Progenitor cell of endocrine pancreas (in vitro differentiated cells): ENCODE measurements at regions not wholly inside any gene's neighbourhood (a gene's known extent, or its start where the extent isn't known, plus 50 kb on each side); places are given as distances from the start of the nearest gene placed in this dataset.

Experiments used
- DNase-seq: peaks from one replicate; pipeline ENCODE4 v3.0.0; 2021; ENCODE audit warnings: low spot score; ENCODE audit not compliant: unreplicated experiment
- H3K27ac Mint-ChIP-seq: 2 replicates; pipeline ENCODE4 v1.8.0; 2021; ENCODE audit warnings: mild to moderate bottlenecking, moderate library complexity, mixed read lengths
- H3K27me3 Mint-ChIP-seq: 2 replicates; pipeline ENCODE4 v1.8.0; 2021; ENCODE audit warnings: mixed read lengths
- H3K36me3 Mint-ChIP-seq: 2 replicates; pipeline ENCODE4 v1.8.0; 2022; ENCODE audit warnings: mixed read lengths; ENCODE audit not compliant: insufficient read depth
- H3K4me1 Mint-ChIP-seq: 2 replicates; pipeline ENCODE4 v1.8.0; 2021; ENCODE audit warnings: low read depth, mixed read lengths
- H3K4me3 Mint-ChIP-seq: 2 replicates; pipeline ENCODE4 v1.8.0; 2021; ENCODE audit warnings: low read depth, mild to moderate bottlenecking, moderate library complexity, mixed read lengths
- H3K9me3 Mint-ChIP-seq: 2 replicates; pipeline ENCODE4 v1.8.0; 2021; ENCODE audit warnings: low read depth, mixed read lengths
- TF ChIP-seq, protein P1 (sequence below): fragments of 200-600 bp; sonication (generic); IDR thresholded peaks from one replicate; pipeline ENCODE4 v1.5.0; 2021; ENCODE audit warnings: antibody characterized with exemption, mild to moderate bottlenecking; ENCODE audit not compliant: unreplicated experiment

- Mint-ChIP-seq H3K4me1 (peaks cover 5% of the 10 kb centered on the region), H3K4me3 (no peak overlapping the region), H3K27ac (no peak overlapping the region), H3K36me3 (no peaks in the 10 kb centered on the region), H3K9me3 (peaks cover 4% of the 10 kb centered on the region), H3K27me3 (no peaks in the 10 kb centered on the region)
- no peak for DNase-seq
- TF ChIP-seq, protein P1, sequence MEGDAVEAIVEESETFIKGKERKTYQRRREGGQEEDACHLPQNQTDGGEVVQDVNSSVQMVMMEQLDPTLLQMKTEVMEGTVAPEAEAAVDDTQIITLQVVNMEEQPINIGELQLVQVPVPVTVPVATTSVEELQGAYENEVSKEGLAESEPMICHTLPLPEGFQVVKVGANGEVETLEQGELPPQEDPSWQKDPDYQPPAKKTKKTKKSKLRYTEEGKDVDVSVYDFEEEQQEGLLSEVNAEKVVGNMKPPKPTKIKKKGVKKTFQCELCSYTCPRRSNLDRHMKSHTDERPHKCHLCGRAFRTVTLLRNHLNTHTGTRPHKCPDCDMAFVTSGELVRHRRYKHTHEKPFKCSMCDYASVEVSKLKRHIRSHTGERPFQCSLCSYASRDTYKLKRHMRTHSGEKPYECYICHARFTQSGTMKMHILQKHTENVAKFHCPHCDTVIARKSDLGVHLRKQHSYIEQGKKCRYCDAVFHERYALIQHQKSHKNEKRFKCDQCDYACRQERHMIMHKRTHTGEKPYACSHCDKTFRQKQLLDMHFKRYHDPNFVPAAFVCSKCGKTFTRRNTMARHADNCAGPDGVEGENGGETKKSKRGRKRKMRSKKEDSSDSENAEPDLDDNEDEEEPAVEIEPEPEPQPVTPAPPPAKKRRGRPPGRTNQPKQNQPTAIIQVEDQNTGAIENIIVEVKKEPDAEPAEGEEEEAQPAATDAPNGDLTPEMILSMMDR, result no peak
These were observed 292.2 kb downstream of the CYLC2 start for GRCh38 chr9:103287361-103287760.

GRCh38 chr9:103296189-103296588, 301.1 kb downstream of the CYLC2 start:
- no peaks in the 10 kb centered on the region for H3K4me1 Mint-ChIP-seq
- no peak for DNase-seq
- peak overlapping the region; percentile 15 for H3K27ac Mint-ChIP-seq
- no peak overlapping the region for H3K4me3 Mint-ChIP-seq
- TF ChIP-seq, protein P1, result no peak
- no peaks in the 10 kb centered on the region for H3K36me3 Mint-ChIP-seq
- H3K27me3 Mint-ChIP-seq, result no peaks in the 10 kb centered on the region
- H3K9me3 Mint-ChIP-seq, result peaks cover 3% of the 10 kb centered on the region

DNA sequence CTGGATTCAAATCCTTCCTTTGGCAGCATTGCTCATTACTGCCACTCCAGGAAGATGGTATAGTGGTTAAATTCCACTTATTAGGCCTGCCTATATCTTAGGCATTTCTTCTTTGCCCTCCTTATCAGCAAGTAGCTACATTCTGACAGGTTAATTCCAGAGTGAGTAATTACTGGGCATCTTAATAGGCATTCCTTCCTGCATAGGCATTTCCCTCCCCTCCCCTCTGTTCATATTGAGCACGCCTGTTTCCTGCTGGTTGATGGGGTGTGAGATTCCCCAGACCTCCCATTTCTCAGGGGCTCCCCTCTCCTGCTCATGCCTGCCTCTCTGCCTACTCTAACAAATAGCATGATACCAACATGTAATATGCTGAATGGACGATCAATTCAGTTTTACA, 305.9 kb downstream of the CYLC2 start:
- no peak for DNase-seq
- Mint-ChIP-seq H3K9me3 (peaks cover 7% of the 10 kb centered on the region), H3K27ac (no peak overlapping the region), H3K36me3 (no peaks in the 10 kb centered on the region), H3K27me3 (no peaks in the 10 kb centered on the region), H3K4me1 (peaks cover 3% of the 10 kb centered on the region), H3K4me3 (no peak overlapping the region)
- TF ChIP-seq, protein P1, result no peak

DNA sequence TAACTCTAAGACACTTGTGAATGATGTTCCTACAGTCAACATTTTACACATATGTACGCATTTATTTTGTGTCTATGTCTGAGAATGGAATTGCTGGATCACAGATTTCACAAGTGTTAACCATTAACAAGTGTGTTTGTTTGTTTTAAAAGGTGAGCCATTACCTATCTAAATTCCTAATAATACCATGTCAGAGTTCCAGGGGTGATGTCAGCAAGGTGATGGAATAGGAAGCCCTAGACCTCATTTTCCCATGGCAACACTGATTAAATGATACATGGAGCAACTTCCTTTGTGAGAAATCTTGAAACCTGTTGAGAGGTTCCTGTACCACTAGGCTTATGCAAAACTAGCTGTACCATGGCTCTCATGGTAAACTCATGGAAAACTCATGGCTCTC, 309.7 kb downstream of the CYLC2 start:
- H3K27ac Mint-ChIP-seq, result no peak overlapping the region
- H3K36me3 Mint-ChIP-seq, result no peaks in the 10 kb centered on the region
- DNase-seq, result no peak
- no peaks in the 10 kb centered on the region for H3K27me3 Mint-ChIP-seq
- H3K4me1 Mint-ChIP-seq, result peaks cover 3% of the 10 kb centered on the region
- no peak overlapping the region for H3K4me3 Mint-ChIP-seq
- peaks cover 10% of the 10 kb centered on the region for H3K9me3 Mint-ChIP-seq
- TF ChIP-seq, protein P1, result no peak

DNA sequence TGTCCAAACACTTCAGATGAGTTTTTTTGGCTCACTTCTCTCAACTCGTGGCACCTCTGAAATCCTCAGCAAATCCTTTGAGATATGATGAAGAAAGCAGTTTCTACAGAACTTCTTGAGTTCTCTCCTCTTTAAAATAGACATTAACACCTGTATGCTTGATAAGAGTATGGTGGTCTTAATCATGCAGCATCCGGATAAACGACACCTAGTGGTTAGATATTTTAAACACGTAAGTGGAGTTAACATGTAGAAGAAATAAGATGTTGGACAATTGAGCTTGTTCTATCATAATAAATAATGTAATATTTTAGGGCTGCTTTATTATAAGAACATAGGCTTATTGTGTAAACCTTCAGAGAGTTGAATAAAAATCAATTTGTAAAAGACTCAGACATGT, 324.8 kb downstream of the CYLC2 start:
- H3K36me3 Mint-ChIP-seq, result no peaks in the 10 kb centered on the region
- no peaks in the 10 kb centered on the region for H3K4me1 Mint-ChIP-seq
- no peaks in the 10 kb centered on the region for H3K9me3 Mint-ChIP-seq
- no peak overlapping the region for H3K27ac Mint-ChIP-seq
- no peaks in the 10 kb centered on the region for H3K27me3 Mint-ChIP-seq
- TF ChIP-seq, protein P1, result peak; percentile 53
- no peak overlapping the region for H3K4me3 Mint-ChIP-seq
- no peak for DNase-seq
